ENCODE measurements at regions not wholly inside any gene's neighbourhood (a gene's known extent, or its start where the extent isn't known, plus 50 kb on each side); places are given as distances from the start of the nearest gene placed in this dataset.

GRCh38 chr12:89980236-89980635 lies 271.6 kb upstream of the ATP2B1 start:
- DNase-seq = no peak

- no peak for DNase-seq
These were observed 268.9 kb upstream of the ATP2B1 start for GRCh38 chr12:89977405-89978085.

DNA sequence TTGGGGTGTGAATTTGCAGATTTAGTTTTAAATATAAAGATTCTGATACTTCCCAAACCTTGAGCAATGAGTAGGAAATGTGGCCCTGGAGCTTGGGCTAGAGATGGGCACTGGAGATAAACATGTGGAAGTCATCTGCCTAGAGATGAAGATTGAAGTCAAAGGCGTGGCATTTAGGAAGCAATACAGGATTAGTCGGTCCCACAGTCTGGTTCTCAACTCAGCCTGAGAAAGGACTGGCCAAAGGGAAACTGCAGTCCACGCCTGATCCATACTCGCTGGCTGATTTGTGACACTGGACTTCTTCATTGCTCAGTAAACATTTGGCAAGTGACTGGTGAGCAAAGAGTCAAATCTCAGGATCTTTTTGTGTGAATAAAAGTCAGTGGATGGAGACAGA lies 268.2 kb upstream of the ATP2B1 start:
- DNase-seq = no peak

- DNase-seq = no peak
These were observed 266.9 kb upstream of the ATP2B1 start for GRCh38 chr12:89975574-89975973.

GRCh38 chr12:89971880-89972279 lies 263.2 kb upstream of the ATP2B1 start:
- no peak for DNase-seq

GRCh38 chr12:89970722-89971121 lies 262.1 kb upstream of the ATP2B1 start:
- no peak for DNase-seq

DNA sequence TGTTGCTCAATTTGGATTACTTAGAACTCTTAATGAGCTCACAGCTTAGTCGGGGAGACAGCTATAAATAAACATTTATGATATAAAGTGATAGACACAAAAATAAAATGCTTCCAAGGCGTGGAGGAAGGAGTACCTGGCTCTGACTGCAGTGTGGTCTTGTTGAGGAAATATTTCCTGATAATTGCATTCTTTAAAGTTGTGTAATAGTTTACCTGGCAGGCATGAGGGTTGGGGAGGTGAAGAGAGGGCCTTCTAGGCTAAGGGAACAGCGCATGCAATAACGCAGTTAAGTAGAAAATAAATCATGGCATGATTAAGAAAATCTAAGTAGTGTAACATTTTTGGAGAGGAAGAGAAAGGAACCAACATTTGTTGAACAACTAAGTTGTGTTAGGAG lies 260.5 kb upstream of the ATP2B1 start:
- DNase-seq = no peak

- DNase-seq = no peak
These were observed 259.6 kb upstream of the ATP2B1 start for GRCh38 chr12:89968151-89968700.

DNA sequence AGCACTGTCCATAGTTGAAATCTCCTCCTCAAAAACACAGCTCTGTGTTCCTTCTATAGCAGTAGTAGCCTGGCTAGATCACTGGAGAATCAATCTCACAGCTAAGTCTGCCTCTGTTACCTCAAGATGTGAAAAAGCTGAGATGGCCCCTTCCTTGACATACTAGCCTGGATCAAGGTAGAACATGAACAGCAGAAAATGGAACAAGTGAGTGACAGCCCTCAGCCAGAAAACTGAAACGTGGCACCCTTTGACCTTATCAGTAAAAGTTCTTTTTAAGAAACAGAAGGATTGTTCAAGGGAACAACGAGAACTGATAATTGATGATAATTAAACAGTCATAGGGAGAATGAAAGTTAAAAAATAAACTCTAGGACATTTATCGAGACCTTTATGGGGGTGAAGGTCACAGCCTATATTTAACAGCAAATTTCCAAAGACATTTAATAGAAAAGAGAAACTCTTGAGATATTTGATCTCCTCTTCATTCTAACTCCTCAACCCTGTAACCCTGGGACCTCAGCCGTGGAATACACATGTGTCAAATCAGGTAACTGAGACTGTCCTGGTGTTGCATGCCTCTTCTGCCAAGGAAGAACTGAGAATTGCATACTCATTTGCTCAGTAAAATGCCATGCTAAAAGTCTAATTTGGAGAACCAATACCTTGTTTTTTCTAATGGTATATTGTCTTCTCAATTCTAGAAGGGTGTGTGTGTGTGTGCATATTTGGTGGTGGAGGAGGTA lies 258.0 kb upstream of the ATP2B1 start:
- no peak for DNase-seq

GRCh38 chr12:89965993-89966392 lies 257.4 kb upstream of the ATP2B1 start:
- DNase-seq = no peak

DNA sequence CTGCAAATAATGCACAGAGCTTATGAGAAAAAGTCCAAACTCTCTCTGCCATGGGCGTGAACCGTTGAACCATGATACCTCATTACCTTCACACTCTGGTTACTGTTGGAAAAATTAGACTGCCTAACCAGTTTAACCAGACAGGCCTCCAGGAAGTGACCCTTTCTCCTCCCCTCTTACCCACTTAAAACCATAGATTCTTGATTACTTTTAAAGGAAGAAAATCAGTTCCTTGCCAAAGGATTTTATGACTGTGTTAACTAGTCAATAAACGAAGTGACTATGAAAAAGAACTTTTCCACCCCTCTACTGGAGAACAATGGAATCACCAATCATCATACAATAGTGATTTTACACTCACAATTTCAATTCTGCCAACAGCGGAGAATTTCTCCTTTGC lies 254.0 kb upstream of the ATP2B1 start:
- DNase-seq = no peak

DNA sequence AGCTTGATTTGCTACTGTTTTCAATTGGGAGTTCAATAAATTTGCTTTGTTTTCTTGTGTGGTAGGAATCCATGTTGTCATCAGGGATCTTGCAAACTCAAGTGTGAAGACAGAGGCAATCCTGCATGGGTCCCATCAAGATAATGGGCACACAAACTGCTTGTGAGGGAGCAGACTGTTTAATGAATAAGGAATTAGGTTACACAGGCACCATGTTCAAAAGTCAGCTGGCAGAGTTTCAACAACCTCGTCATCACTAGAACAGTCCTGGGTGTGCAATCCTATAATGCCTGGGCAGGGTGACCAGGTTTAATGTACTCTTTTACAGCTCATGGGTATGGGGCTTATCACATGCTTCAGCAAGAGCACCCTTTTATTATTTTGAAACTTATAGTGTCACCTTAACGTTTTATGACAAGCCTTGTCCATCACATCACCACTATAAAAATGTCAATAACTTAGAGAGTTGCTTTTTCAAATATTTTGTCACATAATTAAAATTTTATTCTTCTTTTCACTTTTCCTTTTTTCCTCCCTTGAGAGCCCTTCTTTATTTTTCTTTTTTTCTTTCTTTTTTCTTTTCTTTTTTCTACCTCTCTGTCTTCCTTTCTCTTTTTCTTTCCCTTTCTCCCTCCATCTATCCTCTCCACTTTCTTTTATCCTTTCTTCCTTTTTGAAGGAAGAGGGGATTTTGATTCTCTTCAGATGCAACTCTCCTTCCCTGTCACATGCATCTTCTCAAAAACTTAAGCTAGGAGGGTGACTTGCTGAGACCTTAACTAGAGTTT lies 252.2 kb upstream of the ATP2B1 start:
- no peak for DNase-seq

DNA sequence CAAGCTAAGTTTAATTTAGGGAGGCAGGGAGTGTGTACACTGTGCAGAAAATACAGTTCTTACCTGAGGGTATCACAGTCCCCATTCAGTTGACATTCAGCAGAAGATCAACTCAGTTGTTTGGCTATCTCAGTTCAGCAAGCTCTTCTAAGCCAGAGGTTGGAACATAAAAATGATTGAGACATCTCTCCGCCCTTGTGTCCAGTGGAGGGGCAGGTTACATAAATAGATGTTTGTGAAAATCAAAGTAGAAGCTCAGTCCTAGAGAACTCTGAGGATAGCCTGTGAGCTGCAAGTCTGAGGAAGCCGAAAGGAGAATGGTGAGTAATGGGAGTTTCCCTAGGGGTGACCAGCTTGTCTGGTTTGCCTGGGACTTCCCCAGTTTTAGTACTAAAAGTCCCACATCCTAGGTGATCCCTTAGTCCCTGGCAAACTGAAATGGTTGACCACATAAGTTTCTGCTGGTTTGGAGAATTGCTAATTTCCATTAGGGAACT lies 251.4 kb upstream of the ATP2B1 start:
- no peak for DNase-seq

DNA sequence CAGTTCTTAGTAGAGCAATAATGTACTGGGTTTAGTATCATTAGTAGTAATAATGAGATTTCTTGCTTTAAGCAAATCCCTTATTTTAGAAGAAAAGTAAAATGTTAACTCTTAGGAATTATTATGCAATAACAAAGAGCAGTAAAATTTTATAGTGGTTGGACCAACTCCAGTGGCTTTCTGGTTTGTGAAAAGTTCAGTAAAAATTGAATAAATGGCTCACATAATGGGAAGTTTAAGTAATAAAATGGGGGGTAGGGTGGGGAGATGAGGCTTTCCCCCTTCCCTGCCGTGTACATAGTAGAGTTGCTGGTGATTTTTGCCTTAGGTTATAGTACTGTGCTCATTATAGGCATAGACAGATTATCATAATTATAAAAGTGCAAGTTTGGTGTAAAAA lies 250.5 kb upstream of the ATP2B1 start:
- no peak for DNase-seq

DNA sequence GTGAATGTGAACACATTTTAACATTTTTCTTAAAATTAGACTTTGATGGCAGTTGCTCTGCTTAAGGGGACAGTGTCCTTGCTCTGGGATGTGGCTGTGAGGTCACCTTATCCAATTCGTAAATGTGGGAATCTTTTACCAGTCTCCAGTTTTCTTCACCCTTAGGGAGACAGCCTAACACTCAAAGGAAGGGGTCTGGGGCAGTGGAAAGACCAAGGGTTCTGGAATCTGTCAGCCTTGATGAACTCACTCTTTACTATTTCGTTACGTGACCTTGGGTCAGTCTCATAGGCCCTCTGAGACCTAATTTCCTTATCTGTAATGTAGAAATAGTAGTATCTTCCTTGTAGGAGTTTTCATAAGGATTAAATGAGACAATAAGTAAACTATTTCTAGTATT lies 245.6 kb upstream of the ATP2B1 start:
- DNase-seq = no peak

DNA sequence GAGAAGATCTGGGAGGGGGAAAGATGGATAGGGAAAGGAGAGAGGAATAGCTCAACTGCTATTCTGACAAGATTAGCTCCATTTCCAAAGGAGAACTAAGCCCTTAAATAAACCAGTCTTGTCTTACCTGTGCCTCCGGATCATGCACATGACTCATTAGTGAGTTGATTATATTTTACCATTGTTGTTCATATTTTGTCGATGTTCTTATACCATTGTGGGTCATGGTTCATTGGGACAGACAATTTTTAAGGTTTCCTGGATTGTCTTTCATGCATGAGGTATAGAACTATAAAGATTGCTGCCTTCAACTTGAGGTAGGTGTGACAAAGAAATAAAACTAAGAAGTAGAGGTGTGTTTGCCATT lies 243.0 kb upstream of the ATP2B1 start:
- DNase-seq = no peak

GRCh38 chr12:89951050-89951693 lies 242.5 kb upstream of the ATP2B1 start:
- DNase-seq = no peak

GRCh38 chr12:89950421-89950820 lies 241.8 kb upstream of the ATP2B1 start:
- no peak for DNase-seq

- no peak for DNase-seq
These were observed 241.0 kb upstream of the ATP2B1 start for GRCh38 chr12:89949457-89950195.

GRCh38 chr12:89948271-89949175 lies 239.9 kb upstream of the ATP2B1 start:
- DNase-seq = no peak

Data from GOT3 (cell line).